HS-5 (cell line): ENCODE measurements at regions not wholly inside any gene's neighbourhood (a gene's known extent, or its start where the extent isn't known, plus 50 kb on each side); places are given as distances from the start of the nearest gene placed in this dataset.
"Not testable (repeated sequence)": the region's sequence is repeated elsewhere in the genome, so short reads cannot be mapped to it uniquely, and the experiment has no call there.

Experiments
- DNase-seq: peaks from one replicate; pipeline ENCODE4 v3.0.0-alpha.2; 2012; ENCODE audit warnings: low read depth

- no peak for DNase-seq
These were observed 298.7 kb upstream of the USP25 start for GRCh38 chr21:15431053-15431452.

- DNase-seq = no peak
These were observed 296.7 kb upstream of the USP25 start for GRCh38 chr21:15433091-15433490.

- DNase-seq = no peak
These were observed 295.4 kb upstream of the USP25 start for GRCh38 chr21:15434163-15434905.

GRCh38 chr21:15436031-15436430 is 293.8 kb upstream of the USP25 start:
- DNase-seq = no peak

GRCh38 chr21:15437883-15438282 is 291.9 kb upstream of the USP25 start:
- DNase-seq = peak; percentile 20

- no peak for DNase-seq
These were observed 290.1 kb upstream of the USP25 start for GRCh38 chr21:15439726-15440125.

- DNase-seq = no peak
These were observed 288.7 kb upstream of the USP25 start for GRCh38 chr21:15441060-15441493.

GRCh38 chr21:15441992-15442391 is 287.8 kb upstream of the USP25 start:
- no peak for DNase-seq

GRCh38 chr21:15442743-15443469 is 286.9 kb upstream of the USP25 start:
- no peak for DNase-seq

- DNase-seq = no peak
These were observed 286.1 kb upstream of the USP25 start for GRCh38 chr21:15443740-15444117.

GRCh38 chr21:15444118-15444960 is 285.4 kb upstream of the USP25 start:
- DNase-seq = no peak

GRCh38 chr21:15445327-15445726 is 284.5 kb upstream of the USP25 start:
- no peak for DNase-seq

GRCh38 chr21:15446223-15446622 is 283.6 kb upstream of the USP25 start:
- no peak for DNase-seq

- DNase-seq = no peak
These were observed 280.2 kb upstream of the USP25 start for GRCh38 chr21:15449556-15449955.

GRCh38 chr21:15453261-15453660 is 276.5 kb upstream of the USP25 start:
- no peak for DNase-seq

GRCh38 chr21:15453785-15454184 is 276.0 kb upstream of the USP25 start:
- DNase-seq = not testable (repeated sequence)

GRCh38 chr21:15454931-15455330 is 274.9 kb upstream of the USP25 start:
- DNase-seq = not testable (repeated sequence)

GRCh38 chr21:15455819-15456462 is 273.8 kb upstream of the USP25 start:
- DNase-seq = no peak

GRCh38 chr21:15457965-15458364 is 271.8 kb upstream of the USP25 start:
- DNase-seq = no peak

GRCh38 chr21:15462092-15462491 is 267.7 kb upstream of the USP25 start:
- DNase-seq = no peak

- no peak for DNase-seq
These were observed 263.5 kb upstream of the USP25 start for GRCh38 chr21:15466329-15466728.

- DNase-seq = no peak
These were observed 261.4 kb upstream of the USP25 start for GRCh38 chr21:15468368-15468767.
